HUDEP-2 (cell line): ENCODE measurements at regions not wholly inside any gene's neighbourhood (a gene's known extent, or its start where the extent isn't known, plus 50 kb on each side); places are given as distances from the start of the nearest gene placed in this dataset.
"Not testable (repeated sequence)": the region's sequence is repeated elsewhere in the genome, so short reads cannot be mapped to it uniquely, and the experiment has no call there.

Experiments
- DNase-seq, 76 experiments: peaks; one replicate each; lab custom pipeline; 2025; ENCODE audit not compliant: unreplicated experiment in 76 of 76; lab: John Stamatoyannopoulos, UW

GRCh38 chr6:115643762-115644161 lies 416.9 kb downstream of the FRK start:
- DNase-seq: peak in 16 of 76 experiments; percentile 3 to 38 (median 17)

- no peak for DNase-seq
These were observed 425.8 kb downstream of the FRK start for GRCh38 chr6:115634887-115635286.

- no peak for DNase-seq
These were observed 426.6 kb downstream of the FRK start for GRCh38 chr6:115634131-115634530.

- DNase-seq: no peak
These were observed 429.7 kb downstream of the FRK start for GRCh38 chr6:115631028-115631427.

GRCh38 chr6:115630424-115631024 lies 430.2 kb downstream of the FRK start:
- DNase-seq: no peak

- no peak for DNase-seq
These were observed 431.3 kb downstream of the FRK start for GRCh38 chr6:115629415-115629814.

GRCh38 chr6:115618256-115618655 lies 442.4 kb downstream of the FRK start:
- DNase-seq: no peak

GRCh38 chr6:115617031-115617430 lies 443.7 kb downstream of the FRK start:
- DNase-seq: no peak

GRCh38 chr6:115613488-115613887 lies 447.2 kb downstream of the FRK start:
- no peak for DNase-seq

GRCh38 chr6:115612796-115613479 lies 447.8 kb downstream of the FRK start:
- no peak for DNase-seq

GRCh38 chr6:115612216-115612615 lies 448.5 kb downstream of the FRK start:
- DNase-seq: no peak

GRCh38 chr6:115610696-115611095 lies 450.0 kb downstream of the FRK start:
- no peak for DNase-seq

GRCh38 chr6:115609111-115609510 lies 451.6 kb downstream of the FRK start:
- DNase-seq: no peak

- no peak for DNase-seq
These were observed 458.2 kb downstream of the FRK start for GRCh38 chr6:115602466-115602865.

GRCh38 chr6:115601509-115601908 lies 459.2 kb downstream of the FRK start:
- no peak for DNase-seq

- no peak for DNase-seq
These were observed 459.6 kb downstream of the FRK start for GRCh38 chr6:115601064-115601463.

- no peak for DNase-seq
These were observed 465.8 kb downstream of the FRK start for GRCh38 chr6:115594891-115595290.

GRCh38 chr6:115592025-115592424 lies 468.7 kb downstream of the FRK start:
- no peak for DNase-seq

GRCh38 chr6:115589072-115589471 lies 471.6 kb downstream of the FRK start:
- not testable (repeated sequence) for DNase-seq

GRCh38 chr6:115583290-115583689 lies 477.4 kb downstream of the FRK start:
- no peak for DNase-seq

- DNase-seq: no peak
These were observed 478.3 kb downstream of the FRK start for GRCh38 chr6:115582386-115582785.

- DNase-seq: not testable (repeated sequence)
These were observed 481.1 kb downstream of the FRK start for GRCh38 chr6:115579565-115579964.

- DNase-seq: no peak
These were observed 483.4 kb downstream of the FRK start for GRCh38 chr6:115577270-115577669.
